ENCODE measurements at regions not wholly inside any gene's neighbourhood (a gene's known extent, or its start where the extent isn't known, plus 50 kb on each side); places are given as distances from the start of the nearest gene placed in this dataset.

DNA sequence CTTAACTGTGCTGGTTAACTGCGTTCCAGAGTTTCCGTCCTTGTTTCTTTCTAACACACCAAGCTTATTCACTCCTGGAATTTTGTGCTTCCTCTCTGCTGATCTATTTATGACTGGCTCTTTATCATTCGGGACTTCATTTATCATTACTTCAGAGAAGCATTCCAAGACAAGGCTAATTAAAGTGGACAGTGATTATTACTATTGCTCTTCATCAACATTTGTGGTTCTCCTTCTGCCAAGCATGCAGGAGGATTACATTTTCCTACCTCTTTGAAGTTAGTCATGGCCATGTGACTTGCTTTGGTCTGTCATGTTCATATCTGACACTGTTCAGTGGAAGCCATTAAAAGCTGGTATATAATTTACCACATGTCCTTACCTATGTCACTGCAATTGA lies 172.4 kb upstream of the AGR3 start:
- DNase-seq, result no peak

- DNase-seq, result no peak
Observed at GRCh38 chr7:17054836-17055235, 173.1 kb upstream of the AGR3 start.

GRCh38 chr7:17055596-17055995 lies 173.8 kb upstream of the AGR3 start:
- DNase-seq, result no peak

GRCh38 chr7:17056491-17057142 lies 174.8 kb upstream of the AGR3 start:
- no peak for DNase-seq

- DNase-seq, result no peak
Observed at GRCh38 chr7:17057143-17057509, 175.3 kb upstream of the AGR3 start.

GRCh38 chr7:17058568-17058967 lies 176.8 kb upstream of the AGR3 start:
- peak; percentile 43 for DNase-seq

DNA sequence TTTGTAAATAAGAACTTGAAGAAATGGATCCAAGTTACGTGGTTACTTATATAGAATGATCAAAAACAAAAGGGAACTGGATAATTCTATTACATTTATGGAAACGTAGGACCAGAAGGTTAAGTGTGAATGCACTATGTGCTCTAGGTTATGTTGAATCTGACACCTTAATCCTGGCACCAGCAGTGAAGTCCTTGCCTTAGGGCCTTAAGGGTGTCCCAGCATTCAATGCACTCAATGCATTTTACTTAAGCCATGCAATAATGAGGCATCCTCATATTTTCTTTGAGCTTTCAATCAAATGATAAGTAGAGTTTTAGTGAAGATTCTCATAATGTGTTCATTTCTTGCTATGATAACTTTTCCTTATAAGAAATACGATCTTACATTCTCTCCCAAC lies 178.3 kb upstream of the AGR3 start:
- DNase-seq, result no peak

GRCh38 chr7:17061443-17061842 lies 179.7 kb upstream of the AGR3 start:
- no peak for DNase-seq

- no peak for DNase-seq
Observed at GRCh38 chr7:17062151-17063044, 180.6 kb upstream of the AGR3 start.

GRCh38 chr7:17063045-17063383 lies 181.2 kb upstream of the AGR3 start:
- DNase-seq, result no peak

- no peak for DNase-seq
Observed at GRCh38 chr7:17067691-17068090, 185.9 kb upstream of the AGR3 start.

GRCh38 chr7:17069146-17069545 lies 187.4 kb upstream of the AGR3 start:
- DNase-seq, result no peak

DNA sequence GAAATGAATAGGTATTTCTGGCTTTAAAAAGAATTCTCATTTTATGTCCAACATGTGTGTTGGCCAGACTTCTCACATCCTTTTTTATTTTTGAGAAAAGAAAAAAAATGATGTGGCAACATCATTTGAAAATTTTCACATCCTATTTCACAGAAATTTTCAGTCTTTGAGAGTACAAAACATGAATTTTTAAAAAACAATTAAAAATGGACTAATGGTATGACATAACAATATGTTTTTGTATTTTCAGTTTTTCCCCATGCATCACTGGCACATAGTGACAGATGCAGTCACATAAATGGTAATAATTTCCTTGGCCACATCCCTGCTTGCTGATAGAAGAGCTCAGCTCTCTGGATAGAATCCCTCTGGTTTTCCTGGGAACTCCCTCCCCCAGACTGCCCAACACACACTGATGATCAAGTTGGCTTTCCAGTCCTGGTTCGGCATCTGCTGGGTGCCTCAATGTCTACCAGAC lies 188.5 kb upstream of the AGR3 start:
- no peak for DNase-seq

DNA sequence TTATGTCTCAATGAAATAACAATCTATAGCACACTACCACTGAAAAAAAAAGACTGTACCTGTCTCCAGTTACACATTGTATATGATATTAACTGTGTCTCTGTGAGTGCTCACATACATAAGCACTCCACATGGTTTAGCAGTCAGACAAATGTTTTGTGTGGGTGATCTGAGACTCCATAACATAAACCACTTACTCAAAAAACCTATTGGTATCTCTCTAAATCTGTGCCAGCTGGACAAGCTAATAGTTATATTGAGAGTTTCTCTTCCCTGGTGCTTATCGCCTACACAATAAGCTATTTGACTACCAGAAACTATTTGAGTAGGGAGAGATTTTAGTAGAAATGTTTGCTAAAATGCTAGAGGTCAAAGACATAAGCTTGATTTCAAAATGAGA lies 190.1 kb upstream of the AGR3 start:
- no peak for DNase-seq

DNA sequence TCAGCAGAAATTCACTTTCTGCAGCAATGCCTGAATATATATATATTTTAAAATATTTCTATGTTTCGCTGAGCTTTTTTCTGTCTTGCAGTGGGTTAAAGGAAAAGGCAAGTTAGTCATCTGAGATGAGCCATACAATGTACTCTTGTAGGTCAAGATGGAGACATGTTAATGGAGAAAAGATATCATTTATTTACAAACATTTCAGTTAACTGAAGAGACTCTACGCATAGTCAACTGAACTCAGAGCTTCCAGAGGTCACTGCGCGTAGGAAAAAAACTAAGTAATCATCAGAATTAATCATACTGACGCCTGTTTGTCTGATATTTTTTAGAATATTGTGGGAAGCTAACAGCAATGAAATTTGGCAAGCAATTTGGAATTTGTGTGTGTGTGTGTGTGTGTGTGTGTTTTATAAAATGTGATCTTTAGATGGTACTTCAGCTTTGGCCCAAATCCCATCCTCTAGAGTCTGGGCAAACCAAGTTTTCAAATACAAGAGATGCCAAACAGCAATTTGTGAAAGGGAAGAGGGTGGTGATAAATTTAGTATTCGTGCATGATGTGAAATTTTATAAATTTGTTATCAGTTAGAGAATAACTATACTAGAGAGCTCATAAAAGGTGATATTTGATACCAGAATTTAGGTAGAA lies 193.9 kb upstream of the AGR3 start:
- DNase-seq, result no peak

- no peak for DNase-seq
Observed at GRCh38 chr7:17078298-17078697, 196.5 kb upstream of the AGR3 start.

GRCh38 chr7:17083392-17084165 lies 201.8 kb upstream of the AGR3 start:
- DNase-seq, result no peak

DNA sequence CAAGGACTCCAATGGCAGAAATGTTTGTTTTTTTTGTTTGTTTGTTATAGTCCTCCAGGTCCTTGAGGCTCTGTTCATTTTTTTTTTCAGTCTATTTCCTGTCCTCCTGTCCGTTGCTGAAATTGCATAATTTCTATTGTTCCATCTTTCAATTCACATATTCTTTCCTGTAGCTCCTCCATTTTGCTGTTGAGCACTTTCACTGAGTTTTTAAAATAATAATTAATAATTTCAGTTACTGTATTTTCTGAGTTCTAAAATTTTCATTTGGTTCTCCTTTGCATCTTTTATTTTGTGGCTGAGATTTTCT lies 202.3 kb upstream of the AGR3 start:
- DNase-seq, result no peak

- no peak for DNase-seq
Observed at GRCh38 chr7:17085186-17085585, 203.4 kb upstream of the AGR3 start.

- no peak for DNase-seq
Observed at GRCh38 chr7:17086403-17086802, 204.6 kb upstream of the AGR3 start.

GRCh38 chr7:17090751-17091150 lies 207.7 kb upstream of the AHR start:
- DNase-seq, result no peak

GRCh38 chr7:17093461-17093860 lies 205.0 kb upstream of the AHR start:
- DNase-seq, result no peak

- DNase-seq, result no peak
Observed at GRCh38 chr7:17094963-17095574, 203.4 kb upstream of the AHR start.
